Prostate gland (tissue), 2 donors: ENCODE measurements at regions not wholly inside any gene's neighbourhood (a gene's known extent, or its start where the extent isn't known, plus 50 kb on each side); places are given as distances from the start of the nearest gene placed in this dataset.

ENCODE experiments used
- DNase-seq: peaks from one replicate; pipeline ENCODE4 v3.0.0-alpha.2; 2019; ENCODE audit warnings: low spot score
- H3K27ac ChIP-seq, 2 donors: fragments of 200-600 bp; sonication (generic); 2 replicates each; pipeline ENCODE4 v1.5.1; 2017 to 2019
- H3K27me3 ChIP-seq: fragments of 200-600 bp; sonication (generic); replicated peaks from 2 replicates; pipeline ENCODE4 v1.5.1; 2019; ENCODE audit not compliant: insufficient read depth
- H3K36me3 ChIP-seq, 2 donors: fragments of 200-600 bp; sonication (generic); 1 replicate in 1 of 2; 2 replicates in 1 of 2; pipeline versions ENCODE4 v1.5.1 to v1.8.1; 2017 to 2019
- H3K4me1 ChIP-seq: fragments of 200-600 bp; sonication (generic); replicated peaks from 2 replicates; pipeline ENCODE4 v1.5.1; 2019
- H3K4me3 ChIP-seq, 2 donors: fragments of 200-600 bp; sonication (generic); 2 replicates each; pipeline ENCODE4 v1.5.1; 2017 to 2019
- H3K9me3 ChIP-seq: fragments of 200-600 bp; sonication (generic); 2 replicates; pipeline ENCODE4 v1.5.1; 2017
- CTCF ChIP-seq, 4 experiments: fragments of 200-600 bp in 2 of 4; fragments of 450-650 bp in 2 of 4; sonication (generic) in 2 of 4; IDR thresholded peaks; 1 replicate in 3 of 4; 2 replicates in 1 of 4; pipeline ENCODE4 v1.5.1; 2016 to 2019; ENCODE audit warnings: antibody characterized with exemption in 4 of 4, mild to moderate bottlenecking in 2 of 4, moderate library complexity in 2 of 4
- POLR2A ChIP-seq: fragments of 450-650 bp; IDR thresholded peaks from one replicate; pipeline ENCODE4 v1.6.1; 2016; ENCODE audit warnings: antibody characterized with exemption, mild to moderate bottlenecking
- POLR2AphosphoS5 ChIP-seq: sonication (generic); formaldehyde crosslinking; IDR thresholded peaks from one replicate; pipeline ENCODE4 v1.6.1; 2017; ENCODE audit warnings: antibody characterized with exemption
- WGBS: methylation state at CpG from one replicate; pipeline ENCODE4 v1.1.5; 2018; 5-methylcytosine and 5-hydroxymethylcytosine counted together
- intact Hi-C: fragments of 100-400 bp; cut with DNase I; formaldehyde crosslinking; loops from one replicate; pipeline ENCODE4 v1.14.2; 2022

GRCh38 chr7:18235819-18236218 lies 208.2 kb upstream of the PRPS1L1 start:
- Histone ChIP-seq H3K4me1 (no peaks in the 10 kb centered on the region), H3K4me3 (no peak overlapping the region), H3K9me3 (no peaks in the 10 kb centered on the region), H3K27me3 (no peaks in the 10 kb centered on the region), H3K36me3 (no peaks in the 10 kb centered on the region), H3K27ac (no peak overlapping the region)
- TF ChIP-seq CTCF (IDR thresholded peaks at IDR 0.05) (no peak), POLR2AphosphoS5 (no peak), POLR2A (no peak)
- DNase-seq, result no peak
- intact Hi-C loops, result no loop called here
- 95% methylated on average over 2 of the region's 2 CpGs for WGBS

- no peak for DNase-seq
- Histone ChIP-seq H3K4me3 (no peak overlapping the region), H3K36me3 (no peaks in the 10 kb centered on the region), H3K9me3 (no peaks in the 10 kb centered on the region), H3K27ac (no peak overlapping the region), H3K4me1 (no peaks in the 10 kb centered on the region), H3K27me3 (no peaks in the 10 kb centered on the region)
- no peak for TF ChIP-seq POLR2AphosphoS5
- TF ChIP-seq POLR2A, result no peak
- no peak for TF ChIP-seq CTCF (IDR thresholded peaks at IDR 0.05)
- intact Hi-C loops, result no loop called here
- 40% methylated on average over 3 of the region's 3 CpGs for WGBS
Measured at GRCh38 chr7:18239212-18239611, 211.6 kb upstream of the PRPS1L1 start.

GRCh38 chr7:18241543-18242231 lies 214.0 kb upstream of the PRPS1L1 start:
- no peaks in the 10 kb centered on the region for H3K4me1 ChIP-seq
- 91% methylated on average over 3 of the region's 3 CpGs for WGBS
- H3K36me3 ChIP-seq, result no peaks in the 10 kb centered on the region
- H3K27me3 ChIP-seq, result no peaks in the 10 kb centered on the region
- intact Hi-C loops, result no loop called here
- no peaks in the 10 kb centered on the region for H3K9me3 ChIP-seq
- no peak overlapping the region for H3K27ac ChIP-seq
- TF ChIP-seq POLR2A (no peak), CTCF (IDR thresholded peaks at IDR 0.05) (no peak), POLR2AphosphoS5 (no peak)
- no peak for DNase-seq
- H3K4me3 ChIP-seq, result no peak overlapping the region

- WGBS, result 82% methylated on average over 3 of the region's 3 CpGs
- intact Hi-C loops, result no loop called here
- Histone ChIP-seq H3K4me3 (no peak overlapping the region), H3K27me3 (no peaks in the 10 kb centered on the region), H3K9me3 (no peaks in the 10 kb centered on the region), H3K27ac (no peak overlapping the region), H3K4me1 (no peaks in the 10 kb centered on the region), H3K36me3 (no peaks in the 10 kb centered on the region)
- TF ChIP-seq POLR2A (no peak), POLR2AphosphoS5 (no peak), CTCF (IDR thresholded peaks at IDR 0.05) (no peak)
- no peak for DNase-seq
Measured at GRCh38 chr7:18243731-18244130, 216.1 kb upstream of the PRPS1L1 start.

- no peak for DNase-seq
- Histone ChIP-seq H3K9me3 (no peaks in the 10 kb centered on the region), H3K27me3 (no peaks in the 10 kb centered on the region), H3K4me1 (no peaks in the 10 kb centered on the region), H3K27ac (no peak overlapping the region), H3K4me3 (no peak overlapping the region), H3K36me3 (no peaks in the 10 kb centered on the region)
- TF ChIP-seq POLR2A (no peak), CTCF (IDR thresholded peaks at IDR 0.05) (no peak), POLR2AphosphoS5 (no peak)
- intact Hi-C loops, result no loop called here
Measured at GRCh38 chr7:18250133-18250532, 222.5 kb upstream of the PRPS1L1 start.
